Astrocyte (in vitro differentiated cells and primary cell): ENCODE measurements at regions not wholly inside any gene's neighbourhood (a gene's known extent, or its start where the extent isn't known, plus 50 kb on each side); places are given as distances from the start of the nearest gene placed in this dataset.

ENCODE experiments used
- CTCF ChIP-seq: IDR thresholded peaks from 2 replicates; pipeline ENCODE4 v1.5.1; 2011; ENCODE audit warnings: low read depth, mild to moderate bottlenecking, inconsistent platforms, low read length, moderate library complexity; ENCODE audit not compliant: insufficient read depth
- EZH2 ChIP-seq: IDR thresholded peaks from 2 replicates; pipeline ENCODE4 v1.6.1; 2012; ENCODE audit warnings: mild to moderate bottlenecking, low read length, inconsistent platforms; ENCODE audit not compliant: insufficient read depth

GRCh38 chr5:121421646-121422045, 430.0 kb upstream of the FTMT start:
- TF ChIP-seq CTCF = no peak
- no peak for TF ChIP-seq EZH2
